ENCODE measurements at regions not wholly inside any gene's neighbourhood (a gene's known extent, or its start where the extent isn't known, plus 50 kb on each side); places are given as distances from the start of the nearest gene placed in this dataset.

DNA sequence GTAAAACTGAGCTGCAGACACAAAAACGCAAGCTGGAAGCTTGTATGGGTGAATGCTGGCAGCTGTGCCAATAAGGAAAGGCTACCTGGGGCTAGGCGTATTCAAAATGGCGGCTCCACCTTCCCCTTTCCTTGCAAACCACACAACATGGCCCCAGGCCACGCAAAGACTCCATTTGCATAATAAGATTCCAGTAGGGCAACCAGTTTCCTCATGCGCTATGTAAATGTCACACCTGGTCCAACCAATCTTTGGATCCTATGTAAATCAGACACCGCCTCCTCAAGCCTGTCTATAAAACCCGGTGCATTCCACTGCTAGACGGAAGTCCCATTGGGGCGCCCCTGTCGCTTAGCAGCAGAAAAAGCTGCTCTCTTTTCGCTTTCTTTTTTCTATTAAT lies 505.9 kb upstream of the BTBD3 start:
- DNase-seq (ENCODE audit: low spot score), result no peak

DNA sequence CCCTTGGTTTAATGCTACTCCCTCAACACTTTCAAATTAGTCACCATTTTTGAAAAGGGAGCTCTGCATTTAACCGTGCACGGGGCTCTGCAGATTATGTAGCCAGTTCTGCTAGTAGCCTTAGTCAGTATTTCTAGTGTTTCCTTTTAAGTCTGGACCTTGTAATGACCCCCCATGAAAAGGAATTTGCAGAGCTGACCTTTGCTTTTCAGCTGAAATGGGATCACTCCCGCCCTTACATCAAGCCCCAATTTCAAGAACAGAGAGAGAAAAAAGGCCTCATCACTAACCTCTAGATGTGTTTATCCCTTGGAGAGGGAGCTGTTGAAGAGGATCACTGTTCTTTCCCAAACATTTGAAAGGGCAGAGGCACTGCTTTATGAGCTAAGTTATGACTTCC lies 490.7 kb upstream of the BTBD3 start:
- DNase-seq (ENCODE audit: low spot score), result no peak

GRCh38 chr20:11429168-11429567 lies 488.5 kb upstream of the BTBD3 start:
- no peak for DNase-seq (ENCODE audit: low spot score)

GRCh38 chr20:11429889-11430519 lies 487.7 kb upstream of the BTBD3 start:
- no peak for DNase-seq (ENCODE audit: low spot score)

DNA sequence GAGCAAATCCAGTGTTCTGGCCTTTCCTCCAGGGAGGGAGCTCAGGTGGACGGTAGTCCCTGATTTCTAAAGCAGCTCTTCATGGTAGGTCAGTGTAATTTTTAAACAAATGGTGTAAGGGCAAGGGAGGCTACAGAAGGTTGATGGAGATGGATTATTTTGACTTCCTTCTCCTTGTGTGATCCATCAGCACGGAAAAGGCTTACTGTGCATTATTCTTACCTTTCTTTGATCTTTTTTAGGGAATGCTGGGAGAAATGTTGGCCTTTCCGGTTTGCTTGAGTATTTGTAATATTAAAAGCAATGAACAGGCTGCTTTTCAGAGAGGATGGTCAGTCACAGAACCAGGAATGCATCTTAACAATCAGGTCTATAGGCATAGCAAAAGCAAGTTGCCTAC lies 487.0 kb upstream of the BTBD3 start:
- no peak for DNase-seq (ENCODE audit: low spot score)

- DNase-seq (ENCODE audit: low spot score), result no peak
These were observed 486.1 kb upstream of the BTBD3 start for GRCh38 chr20:11431621-11432020.

DNA sequence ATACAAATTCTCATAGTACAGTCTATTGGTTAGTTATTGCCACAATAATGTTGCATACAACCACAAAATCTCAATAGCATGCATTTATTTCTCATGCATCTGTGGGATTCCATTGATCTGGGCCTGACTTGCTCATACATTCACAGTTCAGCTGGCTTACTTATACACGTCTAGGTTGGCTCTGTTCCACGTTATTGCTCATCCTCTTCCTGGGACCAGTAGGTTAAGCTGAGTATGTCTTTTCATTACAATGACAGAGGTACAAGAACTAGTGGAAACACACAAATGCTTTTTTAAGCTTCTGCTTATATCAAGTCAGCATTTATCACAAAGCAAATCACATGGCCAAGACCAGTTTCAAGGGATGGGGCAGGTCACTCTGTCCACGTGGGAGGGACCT lies 485.3 kb upstream of the BTBD3 start:
- no peak for DNase-seq (ENCODE audit: low spot score)

DNA sequence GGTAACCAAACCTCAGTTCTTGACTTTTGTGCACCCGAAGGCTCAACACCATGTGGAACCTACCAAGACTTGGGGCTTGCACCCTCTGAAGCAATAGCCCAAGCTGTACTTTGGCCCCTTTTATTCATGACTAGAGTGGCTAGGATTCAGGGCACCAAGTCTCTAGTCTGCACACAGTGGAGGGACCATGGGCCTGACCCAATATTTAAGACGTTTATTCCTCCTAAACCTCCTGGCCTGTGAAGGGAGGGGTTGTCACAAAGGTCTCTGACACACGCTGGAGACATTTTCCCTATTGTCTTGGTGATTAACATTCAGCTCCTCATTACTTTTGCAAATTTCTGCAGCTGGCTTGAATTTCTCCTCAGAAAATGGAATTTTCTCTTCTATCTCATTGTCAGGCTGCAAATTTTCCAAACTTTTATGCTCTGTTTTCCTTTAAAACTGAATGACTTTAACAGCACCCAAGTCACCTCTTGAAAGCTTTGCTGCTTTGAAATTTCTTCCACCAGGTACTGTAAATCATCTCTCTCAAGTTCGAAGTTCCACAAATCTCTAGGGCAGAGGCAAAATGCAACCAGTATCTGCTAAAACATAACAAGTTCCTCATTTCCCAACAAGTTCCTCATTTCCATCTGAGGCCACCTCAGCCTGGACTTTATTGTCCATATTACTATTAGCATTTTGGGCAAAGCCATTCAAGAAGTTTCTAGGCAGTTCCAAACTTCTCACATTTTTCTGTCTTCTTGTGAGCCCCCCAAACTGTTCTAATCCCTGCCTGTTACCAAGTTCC lies 481.4 kb upstream of the BTBD3 start:
- no peak for DNase-seq (ENCODE audit: low spot score)

GRCh38 chr20:11437090-11437489 lies 480.6 kb upstream of the BTBD3 start:
- no peak for DNase-seq (ENCODE audit: low spot score)

- DNase-seq (ENCODE audit: low spot score), result no peak
These were observed 479.9 kb upstream of the BTBD3 start for GRCh38 chr20:11437611-11438380.

DNA sequence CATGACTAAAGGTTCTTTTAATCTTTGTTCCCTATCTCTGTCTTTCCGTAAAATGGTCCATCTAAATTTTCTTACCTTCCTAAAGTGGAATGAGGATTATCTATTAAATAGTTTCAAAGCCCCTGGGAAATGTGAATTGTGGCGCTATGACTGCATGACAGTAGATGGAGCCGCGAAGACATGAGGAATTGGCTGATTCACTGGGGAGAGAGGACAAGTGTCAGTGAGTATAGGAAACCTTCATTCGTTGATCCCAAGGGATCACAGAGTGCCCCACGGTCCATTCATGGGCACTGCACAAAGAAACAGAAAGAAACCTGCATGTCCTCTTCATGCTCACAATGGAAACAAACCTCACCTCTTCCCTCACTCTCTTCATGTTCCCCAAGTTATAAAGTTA lies 479.3 kb upstream of the BTBD3 start:
- DNase-seq (ENCODE audit: low spot score), result no peak

DNA sequence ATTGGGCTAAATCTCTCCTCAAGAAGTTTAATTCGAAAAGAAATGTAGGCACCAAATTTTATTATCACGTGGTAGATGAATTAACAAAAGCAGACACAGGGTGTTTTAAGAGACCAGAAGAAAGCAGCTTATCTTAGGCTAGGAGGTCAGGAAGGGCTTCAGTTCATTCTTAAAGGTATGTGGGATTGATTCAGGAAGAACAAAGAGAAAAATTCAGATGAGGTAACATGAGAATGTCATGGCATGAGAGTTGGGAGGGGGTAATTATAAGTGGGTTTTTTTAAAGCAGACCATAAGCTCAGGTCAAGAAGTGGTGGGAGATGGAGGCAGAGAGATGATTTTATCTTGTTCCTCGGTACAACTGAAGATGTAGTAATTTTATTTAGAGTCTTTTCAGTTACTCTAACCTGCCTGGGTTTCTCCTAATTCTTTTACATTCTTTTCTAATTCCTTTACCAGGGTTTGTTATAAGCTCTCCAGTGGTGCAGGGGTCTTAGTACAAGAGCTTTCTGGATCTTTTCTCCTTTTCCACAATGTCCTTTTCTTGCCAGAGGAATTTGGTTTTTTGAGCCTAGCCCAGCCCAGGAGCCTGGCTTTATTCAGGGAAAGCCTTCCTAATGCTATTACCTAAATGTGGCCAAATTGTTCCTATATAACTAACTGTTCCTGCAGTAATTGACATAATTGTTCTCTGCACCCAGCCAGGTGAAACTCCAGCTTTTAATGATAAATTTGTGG lies 474.1 kb upstream of the BTBD3 start:
- no peak for DNase-seq (ENCODE audit: low spot score)

DNA sequence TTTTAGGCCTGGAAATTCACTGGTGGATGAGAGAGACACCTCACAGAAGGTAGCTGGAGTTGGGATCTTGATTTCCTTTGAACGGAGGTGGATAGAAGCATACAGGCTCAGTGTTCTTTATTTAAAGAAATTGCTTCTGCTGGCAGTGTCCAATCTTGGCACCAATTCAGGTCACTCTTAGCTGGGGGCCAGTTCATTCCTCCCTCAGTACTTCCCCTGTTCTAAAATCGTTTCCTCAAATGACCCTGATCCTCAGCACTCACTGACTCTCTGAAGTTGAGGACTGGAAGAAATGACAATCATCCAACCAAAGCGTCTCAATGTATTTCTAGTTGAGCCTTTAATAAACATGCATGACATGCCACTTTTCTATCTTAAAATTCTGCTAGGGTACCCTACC lies 472.5 kb upstream of the BTBD3 start:
- no peak for DNase-seq (ENCODE audit: low spot score)

- no peak for DNase-seq (ENCODE audit: low spot score)
These were observed 471.8 kb upstream of the BTBD3 start for GRCh38 chr20:11445891-11446290.

DNA sequence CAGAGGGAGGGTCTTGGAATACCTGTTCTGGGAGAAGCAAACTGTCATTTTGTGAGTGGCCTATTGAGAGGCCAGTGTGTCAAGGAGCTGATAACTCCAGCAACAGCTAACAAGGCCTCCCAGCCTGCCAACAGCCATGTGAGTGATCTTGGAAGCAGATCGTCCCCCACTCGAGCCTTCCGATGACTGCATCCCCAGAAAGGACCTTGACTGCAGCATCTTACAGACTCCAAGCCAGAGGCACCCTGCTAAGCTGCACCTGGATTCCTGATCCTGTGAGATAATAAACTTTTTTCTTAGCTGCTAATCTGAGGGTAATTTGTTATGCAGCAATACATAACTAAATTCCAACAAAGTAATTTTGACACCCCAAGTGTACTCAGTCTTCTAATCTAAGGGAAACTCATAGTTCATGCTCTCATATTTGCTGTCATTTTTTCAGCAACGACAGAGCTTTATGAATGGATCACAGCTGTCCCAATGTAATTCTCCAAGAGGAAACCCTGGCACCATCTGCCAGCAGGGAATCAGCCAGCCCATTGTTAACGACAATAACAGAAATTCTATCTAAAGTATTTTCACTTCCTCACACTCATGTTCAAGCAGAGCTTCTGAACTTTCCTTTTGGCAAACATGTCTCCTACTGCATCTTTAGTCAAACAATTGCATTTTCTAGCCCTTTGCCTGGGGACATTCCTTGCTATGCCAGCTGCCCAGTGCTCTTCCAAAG lies 470.2 kb upstream of the BTBD3 start:
- DNase-seq (ENCODE audit: low spot score), result no peak

DNA sequence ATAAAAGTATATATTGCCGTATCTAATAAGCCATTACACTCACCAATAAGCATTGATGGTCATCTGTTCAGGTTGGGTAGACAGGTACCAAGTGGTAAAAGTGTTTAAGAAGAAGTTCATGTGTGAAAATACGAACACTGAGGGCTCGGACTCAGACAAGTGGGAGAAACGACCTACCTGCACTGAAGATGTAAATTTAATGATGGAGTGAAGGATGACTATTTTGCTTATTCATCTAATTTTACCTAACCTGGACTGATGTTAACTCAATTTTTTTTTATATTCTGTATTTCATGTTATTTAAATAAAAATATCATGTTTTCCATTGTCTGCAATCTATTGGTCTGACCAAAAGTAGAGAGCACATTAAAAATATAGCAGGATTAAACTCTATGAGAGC lies 469.1 kb upstream of the BTBD3 start:
- DNase-seq (ENCODE audit: low spot score), result no peak

- DNase-seq (ENCODE audit: low spot score), result no peak
These were observed 465.9 kb upstream of the BTBD3 start for GRCh38 chr20:11451793-11452291.

GRCh38 chr20:11452326-11452725 lies 465.4 kb upstream of the BTBD3 start:
- no peak for DNase-seq (ENCODE audit: low spot score)

DNA sequence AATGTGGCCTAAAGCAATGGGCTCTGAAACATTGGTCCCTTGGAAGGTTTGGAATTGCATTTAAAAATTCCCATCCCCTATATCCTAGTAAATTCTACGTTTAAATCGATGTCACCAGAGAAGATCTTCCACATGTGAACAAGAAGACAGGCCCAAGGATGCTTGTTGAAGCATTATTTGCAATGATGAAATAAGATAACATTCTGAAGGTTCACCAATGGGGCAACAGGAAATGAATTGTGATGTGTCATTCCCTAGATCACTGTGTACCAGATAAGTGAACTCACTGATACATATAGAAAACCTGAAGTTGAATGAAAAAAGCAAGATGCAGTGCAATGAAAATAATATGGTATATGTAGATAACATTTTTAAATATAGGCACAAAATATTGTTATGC lies 464.3 kb upstream of the BTBD3 start:
- DNase-seq (ENCODE audit: low spot score), result no peak

DNA sequence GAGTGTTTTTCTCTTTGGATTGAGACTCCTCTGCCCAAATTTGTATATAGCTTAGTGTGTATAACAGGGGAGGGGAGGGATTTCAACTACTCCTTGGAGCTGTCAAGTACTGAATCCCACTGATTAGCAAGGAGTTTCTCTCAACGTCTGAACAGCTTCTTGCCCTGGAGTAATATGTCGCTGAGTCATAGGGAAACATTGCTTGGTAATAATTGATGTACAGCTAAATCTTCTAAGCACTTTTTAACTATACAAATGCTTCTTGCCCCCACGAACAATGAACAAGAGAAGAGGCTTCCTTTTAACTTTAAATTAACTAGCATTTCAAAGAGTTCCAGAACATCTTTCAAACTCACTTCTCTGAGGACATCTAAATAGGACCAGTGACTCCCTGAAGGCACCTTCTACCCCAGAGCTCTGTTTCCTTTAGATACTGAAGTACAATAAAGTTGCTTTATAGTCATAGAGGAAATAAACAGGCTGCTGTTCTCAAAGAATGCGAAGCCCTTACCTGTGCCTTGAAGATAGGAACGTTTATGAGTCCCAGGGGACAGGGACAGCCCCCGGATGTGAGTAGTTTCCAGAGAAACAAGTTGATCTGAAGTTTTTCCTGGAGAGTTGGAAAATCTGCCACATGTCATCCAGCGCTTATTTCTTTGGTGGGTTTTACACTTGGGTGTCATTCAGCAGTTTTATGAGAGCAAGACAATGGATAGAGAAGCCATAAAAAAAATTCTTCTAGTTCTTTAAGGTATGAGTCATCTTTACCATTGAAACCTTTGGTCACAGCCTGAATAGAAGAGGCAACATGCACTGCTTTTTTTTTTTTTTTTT lies 462.5 kb upstream of the BTBD3 start:
- DNase-seq (ENCODE audit: low spot score), result no peak

DNA sequence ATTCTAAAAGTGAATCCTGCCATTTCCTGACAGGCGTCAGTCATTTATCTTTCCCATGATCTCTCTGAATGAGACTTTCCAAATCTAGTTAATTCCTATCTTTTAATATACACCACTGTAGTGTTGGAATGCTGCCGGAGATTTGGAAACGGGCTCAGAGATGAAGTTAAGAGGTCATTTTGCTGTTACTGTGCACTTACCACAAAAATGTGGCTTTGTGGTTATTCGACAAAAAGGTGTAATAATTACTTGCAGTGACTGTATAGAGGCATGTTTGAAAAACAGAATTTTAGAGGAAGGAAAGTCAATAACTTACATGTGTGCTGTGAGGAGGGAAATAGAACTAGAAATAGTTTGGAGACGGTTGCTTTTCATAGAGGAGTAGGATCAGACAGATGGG lies 460.2 kb upstream of the BTBD3 start:
- DNase-seq (ENCODE audit: low spot score), result no peak
